Left renal pelvis (tissue), 4 donors: ENCODE measurements at regions not wholly inside any gene's neighbourhood (a gene's known extent, or its start where the extent isn't known, plus 50 kb on each side); places are given as distances from the start of the nearest gene placed in this dataset.
"Not testable (repeated sequence)": the region's sequence is repeated elsewhere in the genome, so short reads cannot be mapped to it uniquely, and the experiment has no call there.

Experiments used
- DNase-seq, 4 donors: peaks; one replicate each; pipeline ENCODE4 v3.0.0-alpha.2; 2013; ENCODE audit warnings: low read depth in 4 of 4, low spot score in 3 of 4

DNA sequence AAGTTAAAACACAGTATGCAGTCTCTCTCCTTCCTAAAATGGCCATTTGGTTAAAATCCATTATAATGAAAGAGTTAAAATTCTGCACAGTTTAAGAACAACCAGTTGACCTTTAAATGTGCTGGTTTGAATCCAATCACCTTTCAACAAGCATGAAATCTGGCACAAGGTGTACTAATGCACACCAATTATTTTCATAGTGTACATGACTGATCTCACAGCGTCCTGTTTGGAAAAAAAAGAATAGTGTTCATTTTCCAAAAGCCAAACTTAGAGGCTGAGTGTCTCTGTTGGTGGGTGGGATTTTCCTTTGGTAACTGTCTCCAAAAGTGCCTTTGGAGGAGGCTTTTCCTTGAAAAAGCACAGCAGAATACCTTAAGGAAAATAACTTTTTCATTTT is 180.6 kb downstream of the DEPDC1B start:
- no peak for DNase-seq

DNA sequence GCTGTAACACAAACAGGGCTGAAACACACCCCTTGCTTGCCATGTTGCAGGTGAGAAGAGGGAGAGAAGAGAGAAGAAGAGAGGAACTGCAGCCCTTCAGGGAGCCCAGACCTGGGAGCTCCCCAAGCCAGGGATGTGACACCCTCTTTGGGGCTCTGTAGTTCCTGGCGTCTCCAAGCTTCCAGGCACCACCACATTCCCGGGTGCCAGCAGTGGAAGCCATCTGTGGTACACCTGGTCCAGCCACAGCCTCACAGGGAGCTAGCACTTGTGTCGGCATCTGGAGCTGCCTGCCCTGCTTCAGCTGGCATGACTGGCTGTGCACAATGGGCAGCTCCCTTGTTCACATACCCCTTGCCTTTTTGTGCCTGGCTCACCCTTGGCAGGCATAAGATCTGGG is 182.1 kb downstream of the DEPDC1B start:
- no peak for DNase-seq

DNA sequence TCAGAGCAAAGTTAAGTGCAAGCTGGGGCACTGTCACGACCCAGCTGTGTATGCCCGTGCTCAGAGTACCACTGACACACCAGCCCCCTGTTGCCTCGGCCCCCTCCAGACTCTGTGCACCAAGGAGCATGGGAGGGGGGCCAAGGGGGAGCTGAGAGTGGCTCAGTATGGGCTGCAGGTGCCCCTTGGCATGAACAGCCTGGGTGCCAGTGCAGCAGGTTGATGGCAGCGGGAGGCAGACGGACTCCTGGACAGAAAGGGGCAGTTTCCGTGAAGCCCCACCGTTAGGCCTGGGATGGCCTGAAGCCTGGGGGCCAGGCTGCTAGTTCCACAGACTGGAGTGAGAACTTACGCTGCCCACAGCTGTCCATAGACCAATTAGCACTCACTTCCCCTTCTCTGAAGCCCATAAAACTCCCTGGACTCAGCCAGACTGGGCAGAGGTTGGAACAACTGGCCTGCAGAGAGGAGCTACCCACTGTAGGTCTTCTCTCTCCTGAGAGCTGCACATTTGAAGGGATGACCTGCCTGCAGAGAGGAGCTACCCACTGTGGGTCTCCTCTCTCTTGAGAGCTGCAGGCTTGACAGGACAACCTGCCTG is 182.8 kb downstream of the DEPDC1B start:
- DNase-seq: no peak

DNA sequence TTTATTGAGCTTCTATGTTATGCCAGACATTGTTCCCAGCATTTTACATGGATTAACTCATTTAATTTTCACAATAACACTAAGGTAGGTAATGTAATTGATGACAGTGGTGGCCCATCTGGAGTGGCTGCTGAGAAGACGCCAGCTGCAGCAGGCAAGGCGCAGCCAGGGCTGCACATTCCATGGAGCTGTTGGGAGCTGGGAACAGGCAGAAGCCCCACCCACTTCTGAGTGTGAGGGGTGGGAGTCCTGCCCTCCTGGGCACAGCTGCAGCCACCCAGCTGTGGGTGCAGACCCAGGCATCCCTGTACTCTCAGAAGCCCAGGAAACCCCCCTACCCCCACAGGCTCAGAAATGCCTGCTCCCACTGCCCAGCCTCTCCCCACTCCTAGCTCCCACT is 183.3 kb downstream of the DEPDC1B start:
- DNase-seq: no peak

DNA sequence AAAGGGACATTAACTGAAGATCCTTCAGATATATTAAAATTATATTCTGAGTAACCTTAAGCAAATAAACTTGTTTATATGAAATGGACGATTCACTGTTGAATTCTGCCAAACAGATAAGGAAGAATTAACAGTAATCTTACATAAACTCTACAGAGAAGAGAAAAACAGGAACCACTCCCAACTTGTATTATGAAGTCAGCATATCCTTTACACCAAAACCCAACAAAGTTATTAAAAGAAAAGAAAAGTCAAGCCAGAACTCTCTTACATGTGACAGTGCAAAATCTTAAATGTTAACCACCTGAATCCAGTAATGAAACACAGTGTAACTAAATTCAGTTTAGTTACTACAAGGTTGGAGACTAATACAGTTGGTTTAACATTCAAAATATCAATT is 185.8 kb downstream of the DEPDC1B start:
- no peak for DNase-seq

DNA sequence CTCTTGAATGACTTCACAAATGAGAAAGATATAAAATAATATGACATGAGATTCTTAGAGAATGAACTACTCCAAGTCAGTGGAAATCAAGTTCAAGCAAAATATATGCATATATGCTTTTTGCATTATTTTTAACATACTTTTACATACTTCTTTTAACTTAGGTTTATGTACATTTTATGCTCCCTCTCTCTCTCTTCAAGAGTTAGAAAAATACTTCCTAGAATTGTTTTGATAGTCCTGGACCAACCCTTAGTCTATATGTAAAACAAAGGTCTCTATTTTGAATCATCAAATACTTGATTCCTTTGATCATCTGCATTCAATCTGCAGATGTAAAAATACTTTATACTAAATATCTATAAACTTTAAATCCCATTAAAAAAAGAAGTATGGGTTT is 187.8 kb downstream of the DEPDC1B start:
- no peak for DNase-seq

DNA sequence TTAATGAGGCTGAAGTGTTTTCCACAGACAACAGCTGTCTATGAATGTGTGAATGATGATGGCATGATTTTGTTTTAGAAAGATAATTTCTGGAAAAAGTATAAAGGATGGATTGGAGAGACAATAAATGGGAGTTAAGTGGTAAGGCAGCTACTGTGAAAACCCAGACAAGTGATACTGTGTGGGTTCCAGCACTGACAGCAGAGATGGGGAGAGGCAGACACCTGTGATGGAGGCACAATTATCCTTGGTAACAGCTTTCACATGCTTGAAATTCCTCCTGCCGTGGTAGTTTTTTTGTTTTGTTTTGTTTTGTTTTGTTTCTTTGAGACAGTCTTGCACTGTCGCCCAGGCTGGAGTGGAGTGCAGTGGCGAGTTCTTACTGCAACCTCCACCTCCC is 189.3 kb downstream of the DEPDC1B start:
- no peak for DNase-seq

DNA sequence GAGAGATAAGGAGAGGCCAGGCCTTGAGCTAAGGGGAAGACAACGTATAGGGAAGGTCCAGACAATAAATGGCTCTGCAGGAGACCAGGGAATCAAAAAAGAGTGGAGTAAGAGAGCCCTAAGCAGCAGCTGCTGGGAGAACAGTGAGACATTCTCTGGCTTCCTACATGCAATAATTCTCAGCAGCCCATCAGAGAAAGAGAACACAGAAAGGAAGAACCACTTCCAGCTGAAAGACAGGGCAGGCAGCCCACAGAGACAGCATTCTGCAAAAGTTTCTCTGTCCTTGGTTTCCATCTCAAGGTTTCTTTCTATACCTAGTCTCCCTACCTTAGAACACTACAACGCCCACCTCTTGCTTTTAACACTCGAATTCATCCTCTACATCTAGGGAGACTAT is 189.9 kb downstream of the DEPDC1B start:
- DNase-seq: no peak

DNA sequence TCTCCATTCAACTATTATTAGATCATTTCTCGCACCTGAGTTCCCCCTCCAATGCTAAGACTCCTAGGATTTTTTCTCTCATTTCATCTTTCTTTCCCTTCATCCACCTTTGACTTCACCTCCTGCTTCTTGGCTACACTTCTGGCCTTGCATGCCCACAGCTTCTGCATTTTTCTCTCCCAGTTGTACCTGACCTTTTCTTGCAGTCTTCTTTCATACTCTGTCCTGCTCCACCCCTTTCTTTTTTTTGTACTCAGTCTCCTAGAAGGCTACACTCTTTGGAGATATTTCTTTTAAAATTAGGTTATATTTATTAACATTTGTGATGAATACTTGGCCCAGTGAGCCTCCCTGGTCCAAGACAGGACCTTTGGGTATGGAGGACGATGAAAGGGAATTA is 190.4 kb downstream of the DEPDC1B start:
- no peak for DNase-seq

DNA sequence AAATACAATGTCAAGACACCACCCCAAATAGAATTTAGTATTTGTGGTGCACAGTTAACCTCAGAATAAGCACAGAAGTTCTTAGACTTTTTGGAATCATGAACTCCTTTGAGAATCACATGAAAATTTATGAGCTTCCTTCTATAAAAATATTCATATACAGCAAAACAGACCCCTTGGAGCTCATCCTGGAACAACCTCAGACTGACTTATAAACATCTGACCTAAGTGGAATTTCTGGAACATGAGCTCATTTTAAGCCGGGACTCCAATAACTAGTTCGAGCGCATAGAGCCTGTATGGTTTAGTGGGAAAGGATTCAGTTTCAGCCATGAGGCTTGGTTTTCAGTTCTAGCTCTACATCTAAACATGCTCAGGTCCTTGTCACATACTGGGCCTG is 192.3 kb downstream of the DEPDC1B start:
- DNase-seq: no peak

DNA sequence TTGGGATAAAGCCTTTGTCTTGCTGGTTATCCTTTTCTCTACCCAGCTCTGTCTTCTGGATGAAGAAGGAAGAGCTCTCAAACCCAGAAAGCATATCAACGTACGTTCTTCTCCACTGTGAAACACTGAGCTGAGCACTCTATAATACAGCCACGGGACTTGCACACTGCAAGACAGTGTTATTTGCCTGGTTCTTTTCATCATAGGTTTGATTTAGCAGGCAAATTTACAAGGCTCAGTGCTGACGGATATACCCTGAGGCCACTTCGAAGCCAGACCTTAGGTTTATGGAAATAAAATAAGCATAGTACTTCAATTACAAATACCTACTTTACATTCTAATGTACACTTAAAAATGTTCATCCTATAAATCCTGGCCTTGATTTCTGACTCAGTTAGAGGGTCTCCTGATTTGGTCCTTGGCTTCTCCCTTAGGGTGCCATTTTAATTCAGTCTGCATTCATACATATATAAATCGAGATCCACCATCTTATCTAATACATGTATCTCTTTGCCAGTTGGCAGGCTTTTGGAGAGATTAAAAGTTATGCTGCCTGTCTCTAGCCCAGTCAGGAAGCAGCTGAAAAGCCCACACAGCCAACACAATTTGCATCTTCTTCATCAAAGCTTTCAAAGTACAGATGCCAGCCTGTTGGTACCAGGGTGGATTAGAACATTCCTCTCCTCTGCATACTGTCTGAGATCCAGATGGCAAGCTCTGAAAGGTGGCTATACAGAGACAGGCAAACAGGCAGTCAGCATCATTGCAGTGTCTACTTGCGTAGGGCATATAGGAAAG is 194.4 kb downstream of the DEPDC1B start:
- DNase-seq: no peak

DNA sequence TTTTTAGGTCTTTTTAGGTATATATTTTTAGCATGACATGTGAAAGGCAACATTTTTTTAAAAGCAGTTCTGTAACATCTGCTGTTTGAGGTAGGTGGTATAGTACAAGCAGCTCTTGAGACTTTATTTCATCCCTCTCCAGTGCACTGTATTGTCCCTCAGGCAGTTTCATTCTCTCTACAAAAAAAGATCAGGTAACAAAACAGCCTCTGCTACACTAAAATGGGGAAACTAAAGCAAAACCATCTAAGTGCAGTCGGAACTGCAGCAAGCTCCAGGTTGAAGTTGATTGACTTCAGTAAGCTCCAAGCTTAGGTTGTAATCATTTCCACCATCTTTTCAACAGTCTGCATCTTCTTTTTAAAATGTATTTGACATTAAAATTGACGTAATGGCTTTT is 195.6 kb downstream of the DEPDC1B start:
- no peak for DNase-seq

DNA sequence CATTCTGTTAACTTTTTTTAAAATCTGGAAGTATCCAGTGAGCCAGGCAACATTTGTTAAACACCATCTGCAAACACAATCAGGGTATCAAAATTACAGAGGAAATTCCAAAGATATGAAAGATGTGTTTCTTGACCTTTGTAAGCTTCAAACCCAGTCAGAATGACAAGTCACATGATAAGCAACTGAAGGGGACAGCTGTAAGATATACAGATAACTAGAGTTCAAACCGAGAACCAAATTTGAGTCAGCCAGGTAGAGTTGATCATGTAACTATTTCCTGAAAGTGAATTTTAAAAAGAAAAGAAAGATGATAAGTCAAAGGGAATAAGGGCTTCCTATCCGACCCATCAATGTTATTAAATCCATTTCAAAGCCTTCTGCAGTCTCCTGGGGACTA is 196.2 kb downstream of the DEPDC1B start:
- no peak for DNase-seq

DNA sequence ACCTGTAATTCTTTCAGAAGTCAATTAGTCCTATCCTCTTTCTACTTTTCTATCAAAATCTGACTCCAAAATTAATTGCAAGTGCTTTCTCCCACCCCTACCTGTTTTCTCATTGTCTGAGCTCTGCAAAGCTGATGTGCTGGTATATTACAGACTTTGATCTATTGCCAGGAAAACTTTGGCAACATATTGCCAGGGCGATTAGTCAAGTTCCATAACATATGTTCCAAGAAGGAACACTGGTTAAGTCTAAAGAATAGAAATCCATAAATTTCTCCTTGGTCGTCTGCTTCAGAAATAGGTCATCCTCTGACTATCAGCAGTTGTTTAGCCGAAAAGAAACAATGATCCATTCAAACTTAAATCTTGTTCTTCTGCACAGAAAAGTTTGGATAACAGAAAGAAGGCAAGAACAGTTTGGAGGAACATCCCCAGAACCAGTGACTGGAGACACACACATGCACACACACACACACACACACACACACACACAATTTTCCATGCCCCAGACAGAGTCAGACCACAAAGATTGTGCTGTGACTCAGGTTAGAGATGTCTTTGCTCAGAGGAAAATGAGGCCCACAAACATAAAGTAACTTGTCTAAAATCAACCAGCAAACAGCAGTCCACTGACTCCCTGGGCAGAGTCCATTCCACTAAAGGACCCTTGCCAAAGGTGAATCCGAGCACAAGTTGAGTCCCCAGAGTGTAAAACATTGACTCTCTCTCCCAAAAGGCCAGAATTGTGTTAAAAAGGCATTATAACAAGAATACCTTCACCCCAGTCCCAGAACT is 202.1 kb downstream of the DEPDC1B start:
- no peak for DNase-seq

DNA sequence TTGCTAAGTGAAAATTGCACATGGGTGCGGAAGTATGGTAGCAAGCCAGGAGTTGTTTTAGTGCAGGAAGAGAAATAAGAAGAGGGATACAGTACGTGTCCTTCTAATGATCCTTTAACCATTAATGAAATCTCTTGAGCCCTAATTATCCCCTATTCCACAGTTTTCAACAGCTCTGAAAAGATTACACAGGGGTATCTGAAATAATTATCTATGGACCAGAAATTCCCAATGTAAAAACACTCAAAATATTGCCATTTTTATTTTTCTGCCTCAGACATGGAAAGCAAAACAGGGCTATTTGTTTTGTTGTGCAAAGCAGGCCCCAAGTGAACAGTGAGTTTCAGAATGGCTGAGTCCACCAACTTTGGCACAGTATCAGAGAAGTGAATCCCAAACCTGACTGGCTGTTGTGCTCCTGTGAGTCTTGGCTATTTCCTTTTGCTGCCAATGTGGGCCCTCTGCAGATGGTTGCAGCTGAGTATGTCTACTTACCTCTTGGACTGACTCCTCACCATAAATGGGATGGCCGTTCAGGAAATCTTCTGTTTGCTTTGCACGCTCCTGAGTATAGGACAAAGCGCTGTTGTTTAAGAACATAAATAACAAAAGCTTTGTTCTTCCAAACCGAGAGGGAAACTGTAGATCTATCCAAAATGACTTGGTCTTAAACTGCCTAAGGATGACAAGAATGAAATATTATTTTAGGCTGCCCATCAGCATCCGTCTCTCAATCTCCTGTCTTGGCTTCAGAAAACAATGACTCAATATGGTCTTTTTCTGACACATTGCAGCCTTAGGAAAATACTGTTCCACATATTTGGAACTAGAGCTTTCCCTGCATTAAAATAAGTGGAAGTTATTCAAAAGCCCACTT is 204.1 kb downstream of the DEPDC1B start:
- DNase-seq: no peak

DNA sequence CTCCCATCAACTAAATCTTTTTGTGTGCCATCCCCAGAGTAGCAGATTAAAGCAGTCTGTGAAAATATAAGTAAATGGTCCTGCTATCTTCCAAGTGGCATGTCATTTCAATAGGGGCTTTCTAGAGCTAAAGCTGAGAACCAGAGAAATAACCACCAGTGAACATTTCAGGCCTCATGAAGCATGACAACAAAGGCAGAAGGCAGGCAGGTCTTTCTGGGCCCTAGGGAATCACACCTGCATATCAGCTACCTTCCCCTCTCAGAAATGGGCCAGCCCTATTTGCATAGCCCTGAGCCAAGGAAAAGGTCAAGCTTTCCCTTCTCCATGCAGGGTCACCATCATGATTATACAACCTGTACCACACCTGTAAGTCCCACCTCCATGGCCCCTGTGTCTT is 205.3 kb downstream of the DEPDC1B start:
- no peak for DNase-seq

DNA sequence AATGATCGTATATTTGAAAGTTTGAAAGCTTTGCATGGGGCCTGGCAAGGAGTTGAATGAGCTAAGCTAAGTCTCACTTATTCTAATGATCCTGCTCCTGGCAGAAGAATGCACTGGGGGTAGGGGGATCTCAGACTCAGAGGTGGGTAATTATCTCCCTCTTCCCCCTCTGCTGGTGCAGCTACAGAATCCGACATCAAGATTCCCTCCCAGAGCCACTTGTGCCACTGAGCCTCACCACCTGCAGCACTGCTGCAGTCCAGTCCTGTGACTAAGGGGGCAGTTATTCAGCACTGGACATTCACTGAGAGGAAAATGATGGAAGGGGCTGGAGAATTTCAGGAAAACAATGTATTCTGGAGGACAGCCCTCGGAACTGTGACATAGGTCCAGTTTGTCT is 205.8 kb downstream of the DEPDC1B start:
- no peak for DNase-seq

DNA sequence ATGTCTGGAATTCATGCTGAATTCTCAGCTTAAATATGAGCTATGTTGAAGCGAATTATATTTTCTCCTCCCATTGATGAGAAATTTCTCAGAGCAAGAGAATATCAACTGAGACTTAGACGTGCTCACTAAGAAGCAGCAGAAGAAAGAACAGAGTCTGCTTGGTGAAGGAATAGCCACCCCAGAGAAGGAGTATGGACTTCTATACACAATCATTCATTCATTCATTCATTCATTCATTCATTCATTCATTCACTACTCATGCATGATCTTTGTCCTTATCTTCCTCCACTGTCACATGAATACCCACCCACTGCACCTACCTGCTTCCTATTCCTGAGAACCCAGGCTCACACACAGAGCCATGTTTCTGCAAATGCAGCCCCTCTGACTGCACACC is 206.6 kb downstream of the DEPDC1B start:
- DNase-seq: no peak

DNA sequence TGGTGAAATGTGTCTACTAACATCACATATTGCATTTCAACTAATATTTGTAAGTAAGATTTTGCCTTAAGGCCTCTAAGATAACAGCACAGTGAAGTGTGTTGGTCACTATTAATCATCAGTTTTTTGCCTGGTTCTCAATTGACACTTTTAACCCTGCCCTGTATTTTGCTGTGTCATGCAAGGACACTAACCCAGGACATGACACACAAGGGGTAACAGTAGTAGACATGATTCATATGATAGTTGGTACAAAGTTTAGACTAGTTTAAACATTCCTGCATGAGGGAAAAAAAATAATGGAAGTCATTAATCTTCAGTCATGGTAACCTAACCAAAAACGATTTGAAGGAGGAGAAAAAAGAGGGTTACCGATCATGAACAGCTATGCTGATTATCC is 207.0 kb downstream of the DEPDC1B start:
- DNase-seq: no peak

DNA sequence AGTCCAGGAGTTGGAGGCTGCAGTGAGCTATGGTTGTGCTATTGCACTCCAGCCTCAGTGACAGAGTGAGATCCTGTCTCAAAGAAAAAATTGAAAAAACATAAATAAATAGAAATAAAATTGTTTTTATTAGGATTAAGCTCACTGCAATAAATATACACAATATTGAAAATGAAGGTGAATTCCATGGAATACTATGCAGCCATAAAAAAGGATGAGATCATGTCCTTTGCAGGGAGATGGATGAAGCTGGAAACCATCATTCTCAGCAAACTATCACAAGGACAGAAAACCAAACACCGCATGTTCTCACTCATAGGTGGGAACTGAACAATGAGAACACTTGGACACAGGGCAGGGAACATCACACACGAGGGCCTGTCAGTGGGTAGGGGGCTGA is 207.6 kb downstream of the DEPDC1B start:
- DNase-seq: not testable (repeated sequence)

DNA sequence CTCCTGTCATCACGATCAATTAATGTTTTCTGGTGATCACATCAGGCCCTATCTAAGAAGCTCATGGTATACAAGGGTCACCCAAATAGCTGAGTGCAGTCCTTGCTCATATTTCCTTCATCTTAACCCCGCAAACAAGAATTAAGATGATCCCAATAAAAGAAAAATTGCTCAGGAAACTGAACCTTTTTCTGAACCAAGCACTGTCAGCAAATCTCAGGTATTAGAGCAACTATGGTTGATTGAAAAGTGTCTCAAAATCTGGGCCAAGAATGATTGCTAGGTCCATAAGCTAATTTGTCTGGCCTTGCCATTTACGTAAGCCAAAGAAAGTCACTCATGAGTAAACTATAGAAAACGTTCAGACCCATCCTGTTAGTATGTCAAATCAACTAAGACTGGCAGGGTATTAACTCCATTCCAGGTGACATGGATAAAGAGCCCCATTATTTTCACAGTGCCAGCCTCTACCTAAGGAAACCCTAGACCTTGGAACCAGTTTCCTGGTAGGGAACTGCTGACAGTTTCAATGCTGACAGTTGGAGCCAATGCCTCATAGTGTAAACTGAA is 209.3 kb downstream of the DEPDC1B start:
- DNase-seq: no peak
